H9 (cell line): ENCODE measurements at regions not wholly inside any gene's neighbourhood (a gene's known extent, or its start where the extent isn't known, plus 50 kb on each side); places are given as distances from the start of the nearest gene placed in this dataset.
"Not testable (repeated sequence)": the region's sequence is repeated elsewhere in the genome, so short reads cannot be mapped to it uniquely, and the experiment has no call there.

Source experiments
- DNase-seq: peaks from one replicate; pipeline ENCODE4 v3.0.0-alpha.2; 2017
- H2AFZ ChIP-seq: one replicate; pipeline ENCODE4 v1.6.1; 2013; ENCODE audit warnings: mild to moderate bottlenecking, low read length, control low read depth, moderate library complexity
- H2AK5ac ChIP-seq: 2 replicates; pipeline ENCODE4 v1.6.1; 2013; ENCODE audit warnings: low read length, control low read depth, mixed read lengths; ENCODE audit not compliant: insufficient read length
- H2BK120ac ChIP-seq: one replicate; pipeline ENCODE4 v1.6.1; 2013; ENCODE audit warnings: low read depth, mild to moderate bottlenecking, low read length, control low read depth, inconsistent platforms; ENCODE audit not compliant: poor library complexity, severe bottlenecking
- H2BK12ac ChIP-seq: 2 replicates; pipeline ENCODE4 v1.6.1; 2013; ENCODE audit warnings: low read length, control low read depth, mixed read lengths, low read depth; ENCODE audit not compliant: insufficient read length
- H2BK15ac ChIP-seq: 2 replicates; pipeline ENCODE4 v1.6.1; 2013; ENCODE audit warnings: low read depth, low read length, control low read depth
- H2BK20ac ChIP-seq: one replicate; pipeline ENCODE4 v1.6.1; 2013; ENCODE audit warnings: low read depth, mild to moderate bottlenecking, low read length, control low read depth, inconsistent platforms; ENCODE audit not compliant: poor library complexity, severe bottlenecking
- H2BK5ac ChIP-seq: 2 replicates; pipeline ENCODE4 v1.6.1; 2013; ENCODE audit warnings: low read length, control low read depth, mixed read lengths; ENCODE audit not compliant: insufficient read length
- H3K14ac ChIP-seq: 2 replicates; pipeline ENCODE4 v1.6.1; 2013; ENCODE audit warnings: low read length, control low read depth; ENCODE audit not compliant: insufficient read depth
- H3K18ac ChIP-seq: 2 replicates; pipeline ENCODE4 v1.6.1; 2013; ENCODE audit warnings: low read depth, mild to moderate bottlenecking, mixed read lengths, low read length, control low read depth; ENCODE audit not compliant: insufficient read length
- H3K23ac ChIP-seq: 2 replicates; pipeline ENCODE4 v1.6.1; 2013; ENCODE audit warnings: low read length, control low read depth, mixed read lengths, low read depth; ENCODE audit not compliant: insufficient read length
- H3K23me2 ChIP-seq: 2 replicates; pipeline ENCODE4 v1.6.1; 2013; ENCODE audit warnings: low read depth, mild to moderate bottlenecking, mixed read lengths, low read length, control low read depth; ENCODE audit not compliant: insufficient read length, poor library complexity, severe bottlenecking
- H3K27ac ChIP-seq: 2 replicates; pipeline ENCODE4 v1.5.1; 2013; ENCODE audit warnings: low read length, control low read depth, mixed read lengths, low read depth; ENCODE audit not compliant: insufficient read length
- H3K27me3 ChIP-seq: 2 replicates; pipeline ENCODE4 v1.6.1; 2013; ENCODE audit warnings: low read length, control low read depth, inconsistent platforms; ENCODE audit not compliant: insufficient read depth
- H3K4ac ChIP-seq: 2 replicates; pipeline ENCODE4 v1.6.1; 2013; ENCODE audit warnings: low read depth, mild to moderate bottlenecking, control low read depth, inconsistent platforms, low read length, moderate library complexity
- H3K4me1 ChIP-seq: 2 replicates; pipeline ENCODE4 v1.6.1; 2013; ENCODE audit warnings: low read length, control low read depth, inconsistent platforms; ENCODE audit not compliant: insufficient read depth
- H3K4me2 ChIP-seq: 2 replicates; pipeline ENCODE4 v1.6.1; 2013; ENCODE audit warnings: low read length, control low read depth, mixed read lengths; ENCODE audit not compliant: insufficient read length, insufficient read depth
- H3K56ac ChIP-seq: 2 replicates; pipeline ENCODE4 v1.6.1; 2013; ENCODE audit warnings: low read depth, mild to moderate bottlenecking, mixed read lengths, low read length, control low read depth; ENCODE audit not compliant: insufficient read length
- H3K79me1 ChIP-seq: 2 replicates; pipeline ENCODE4 v1.6.1; 2013; ENCODE audit warnings: low read depth, mild to moderate bottlenecking, moderate library complexity, low read length, control low read depth, inconsistent platforms; ENCODE audit not compliant: insufficient read depth, poor library complexity, severe bottlenecking
- H3K79me2 ChIP-seq: 2 replicates; pipeline ENCODE4 v1.6.1; 2013; ENCODE audit warnings: low read length, control low read depth, inconsistent platforms; ENCODE audit not compliant: insufficient read depth
- H3K9ac ChIP-seq: 2 replicates; pipeline ENCODE4 v1.6.1; 2013; ENCODE audit warnings: low read length, control low read depth, mixed read lengths; ENCODE audit not compliant: insufficient read length; ENCODE audit errors: extremely low read depth
- H3K9me3 ChIP-seq: one replicate; pipeline ENCODE4 v1.6.1; 2013; ENCODE audit warnings: low read depth, low read length, inconsistent platforms; ENCODE audit not compliant: control insufficient read depth
- H3T11ph ChIP-seq: one replicate; pipeline ENCODE4 v1.6.1; 2013; ENCODE audit warnings: mild to moderate bottlenecking, low read length, control low read depth, inconsistent platforms
- H4K20me1 ChIP-seq: one replicate; pipeline ENCODE4 v1.6.1; 2013; ENCODE audit not compliant: control insufficient read depth, insufficient read length, insufficient read depth
- H4K5ac ChIP-seq: 2 replicates; pipeline ENCODE4 v1.6.1; 2013; ENCODE audit warnings: low read depth, mild to moderate bottlenecking, mixed read lengths, low read length, control low read depth; ENCODE audit not compliant: insufficient read length
- H4K8ac ChIP-seq: replicated peaks from 2 replicates; pipeline ENCODE4 v1.6.1; 2013; ENCODE audit warnings: low read length, control low read depth, mixed read lengths, low read depth; ENCODE audit not compliant: insufficient read length
- H4K91ac ChIP-seq: 2 replicates; pipeline ENCODE4 v1.6.1; 2013; ENCODE audit warnings: low read depth, mild to moderate bottlenecking, moderate library complexity, mixed read lengths, low read length, control low read depth; ENCODE audit not compliant: insufficient read length
- H3K27ac Mint-ChIP-seq, 3 experiments: 2 replicates in 2 of 3; 3 replicates in 1 of 3; pipeline ENCODE4 v1.8.0; 2020 to 2021; ENCODE audit warnings: mixed read lengths in 3 of 3, mild to moderate bottlenecking in 1 of 3, moderate library complexity in 1 of 3
- H3K27me3 Mint-ChIP-seq: 2 replicates; pipeline ENCODE4 v1.8.0; 2021; ENCODE audit warnings: low read depth, mild to moderate bottlenecking, moderate library complexity, mixed read lengths
- H3K36me3 Mint-ChIP-seq, 3 experiments: 2 replicates in 2 of 3; 3 replicates in 1 of 3; pipeline ENCODE4 v1.8.0; 2020 to 2021; ENCODE audit warnings: low read depth in 3 of 3, mixed read lengths in 3 of 3; ENCODE audit not compliant: insufficient read depth in 1 of 3
- H3K4me1 Mint-ChIP-seq, 2 experiments: 2 replicates each; pipeline ENCODE4 v1.8.0; 2020; ENCODE audit warnings: mixed read lengths in 2 of 2
- H3K4me3 Mint-ChIP-seq, 2 experiments: 2 replicates in 1 of 2; 3 replicates in 1 of 2; pipeline ENCODE4 v1.8.0; 2020 to 2021; ENCODE audit warnings: mild to moderate bottlenecking in 2 of 2, mixed read lengths in 2 of 2, moderate library complexity in 1 of 2
- H3K9me3 Mint-ChIP-seq, 2 experiments: 2 replicates in 1 of 2; 3 replicates in 1 of 2; pipeline ENCODE4 v1.8.0; 2020; ENCODE audit warnings: mild to moderate bottlenecking in 2 of 2, mixed read lengths in 2 of 2, moderate library complexity in 1 of 2
- WGBS: extraction: QIAGEN DNeasy Blood & Tissue Kit; methylation state at CpG from one replicate; pipeline ENCODE4 v1.1.7; 2013; ENCODE audit warnings: missing lambda C conversion rate, low lambda C conversion rate, mixed read lengths; ENCODE audit not compliant: insufficient read length; ENCODE audit errors: extremely low coverage; 5-methylcytosine and 5-hydroxymethylcytosine counted together
- TF ChIP-seq, protein P1 (sequence below): fragments of 200-600 bp; sonication (generic); conservative IDR thresholded peaks from 3 replicates; pipeline ENCODE4 v1.8.0; 2021; ENCODE audit warnings: antibody characterized with exemption, mild to moderate bottlenecking

DNA sequence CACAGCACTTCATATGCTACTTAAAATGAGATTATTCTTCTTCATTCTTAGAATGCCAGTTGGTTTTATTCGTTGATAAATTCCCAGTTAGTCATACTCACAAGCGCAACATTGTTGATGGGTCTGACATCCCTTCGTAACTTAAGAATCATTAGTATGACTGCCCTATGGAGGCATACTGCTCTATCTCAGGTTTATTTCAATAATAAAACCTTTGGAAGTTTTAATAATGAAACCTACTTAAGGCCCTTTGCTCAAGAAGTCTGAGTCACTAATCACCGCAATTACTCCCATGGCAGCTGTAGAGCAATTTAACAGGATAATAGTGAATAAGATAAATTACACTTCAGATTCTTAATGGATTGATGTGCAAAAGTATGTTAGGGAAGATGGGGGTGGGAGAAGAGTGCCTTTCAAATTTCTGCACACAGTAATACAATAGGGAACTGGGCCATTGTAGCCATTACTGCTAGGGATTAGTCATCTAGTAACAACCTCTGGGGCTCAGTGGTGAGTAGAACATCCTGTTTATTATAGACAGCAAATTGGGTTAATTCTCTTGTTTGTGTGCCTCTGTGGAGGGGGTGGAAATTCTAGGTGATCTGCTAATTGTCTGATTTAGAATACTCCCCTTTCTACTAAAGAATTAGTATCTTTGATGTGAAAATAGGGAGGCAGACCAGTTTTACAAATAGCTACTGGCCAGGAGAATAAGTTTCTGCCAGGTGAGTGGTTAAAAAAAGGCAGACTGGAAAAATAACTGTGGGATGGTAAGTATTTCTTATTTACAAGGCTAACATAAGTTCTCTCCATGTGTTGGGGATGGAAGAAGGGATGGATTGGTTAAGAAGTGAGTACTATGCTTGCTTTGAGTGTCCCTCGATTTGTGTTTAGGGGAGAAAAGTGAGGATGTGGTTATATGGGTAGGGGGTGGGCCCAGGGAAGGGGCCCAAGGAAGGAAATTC lies 74.5 kb upstream of the VKORC1L1 start:
- Histone ChIP-seq H3T11ph (no peak overlapping the region), H3K4me1 (no peaks in the 10 kb centered on the region; the same call in 1 of the 2 replicates), H3K18ac (no peak overlapping the region), H3K4me2 (no peak overlapping the region), H3K27me3 (no peaks in the 10 kb centered on the region), H3K9ac (no peak overlapping the region), H2BK15ac (no peak overlapping the region), H3K4ac (no peak overlapping the region), H4K91ac (no peak overlapping the region), H4K20me1 (no peaks in the 10 kb centered on the region), H3K23me2 (no peaks in the 10 kb centered on the region), H3K79me2 (no peaks in the 10 kb centered on the region), H2BK12ac (no peak overlapping the region), H3K56ac (no peak overlapping the region), H3K14ac (no peak overlapping the region), H3K23ac (no peak overlapping the region), H3K79me1 (no peaks in the 10 kb centered on the region), H4K8ac (no peak overlapping the region), H2BK20ac (no peak overlapping the region), H3K9me3 (no peaks in the 10 kb centered on the region), H4K5ac (no peak overlapping the region), H2AFZ (no peak overlapping the region), H2BK5ac (no peak overlapping the region), H3K27ac (no peak overlapping the region), H2BK120ac (no peak overlapping the region), H2AK5ac (no peak overlapping the region)
- Mint-ChIP-seq H3K9me3 (no peaks in the 10 kb centered on the region), H3K4me1 (peaks cover 12 to 13% of the 10 kb centered on the region in 2 experiments), H3K36me3 (no peaks in the 10 kb centered on the region), H3K4me3 (no peak overlapping the region), H3K27ac (no peak overlapping the region), H3K27me3 (no peaks in the 10 kb centered on the region)
- no CpG with 5 or more reads among the region's 5 CpGs for WGBS
- TF ChIP-seq, protein P1, sequence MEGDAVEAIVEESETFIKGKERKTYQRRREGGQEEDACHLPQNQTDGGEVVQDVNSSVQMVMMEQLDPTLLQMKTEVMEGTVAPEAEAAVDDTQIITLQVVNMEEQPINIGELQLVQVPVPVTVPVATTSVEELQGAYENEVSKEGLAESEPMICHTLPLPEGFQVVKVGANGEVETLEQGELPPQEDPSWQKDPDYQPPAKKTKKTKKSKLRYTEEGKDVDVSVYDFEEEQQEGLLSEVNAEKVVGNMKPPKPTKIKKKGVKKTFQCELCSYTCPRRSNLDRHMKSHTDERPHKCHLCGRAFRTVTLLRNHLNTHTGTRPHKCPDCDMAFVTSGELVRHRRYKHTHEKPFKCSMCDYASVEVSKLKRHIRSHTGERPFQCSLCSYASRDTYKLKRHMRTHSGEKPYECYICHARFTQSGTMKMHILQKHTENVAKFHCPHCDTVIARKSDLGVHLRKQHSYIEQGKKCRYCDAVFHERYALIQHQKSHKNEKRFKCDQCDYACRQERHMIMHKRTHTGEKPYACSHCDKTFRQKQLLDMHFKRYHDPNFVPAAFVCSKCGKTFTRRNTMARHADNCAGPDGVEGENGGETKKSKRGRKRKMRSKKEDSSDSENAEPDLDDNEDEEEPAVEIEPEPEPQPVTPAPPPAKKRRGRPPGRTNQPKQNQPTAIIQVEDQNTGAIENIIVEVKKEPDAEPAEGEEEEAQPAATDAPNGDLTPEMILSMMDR: no peak
- DNase-seq: no peak

DNA sequence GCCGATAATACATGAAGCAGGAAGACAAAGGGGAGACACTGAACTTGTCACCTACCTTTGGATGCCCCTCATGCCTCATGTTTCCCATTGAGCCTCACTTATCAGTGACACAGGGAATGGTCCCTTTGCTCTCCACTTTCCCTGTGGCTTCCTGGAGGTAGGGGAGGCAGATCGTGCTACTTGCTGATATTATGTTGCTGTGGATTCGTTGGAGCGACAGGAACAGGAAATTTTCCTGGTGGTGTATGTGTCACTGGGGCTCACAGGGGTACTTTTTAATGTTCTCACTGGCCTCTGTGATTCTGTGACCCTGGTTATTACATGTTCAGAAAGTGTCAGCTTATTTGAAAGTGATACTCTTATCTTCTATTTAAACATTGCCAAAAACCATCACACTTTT lies 72.7 kb upstream of the VKORC1L1 start:
- not testable (repeated sequence) for H3K4me1 Mint-ChIP-seq, H3K23ac ChIP-seq, H3K27me3 Mint-ChIP-seq, H3K79me2 ChIP-seq, H3K4me2 ChIP-seq, DNase-seq, H3K56ac ChIP-seq, H2AK5ac ChIP-seq, H4K20me1 ChIP-seq, H3K9me3 ChIP-seq, H3K4me3 Mint-ChIP-seq, H3K4me1 ChIP-seq, H3K18ac ChIP-seq, H2BK120ac ChIP-seq, H3K9ac ChIP-seq, H3K23me2 ChIP-seq, H3T11ph ChIP-seq, H4K8ac ChIP-seq, H2BK5ac ChIP-seq, H3K79me1 ChIP-seq, H2BK20ac ChIP-seq, H3K27ac ChIP-seq, H2BK12ac ChIP-seq, H3K27me3 ChIP-seq, H3K36me3 Mint-ChIP-seq, H3K9me3 Mint-ChIP-seq, H3K27ac Mint-ChIP-seq, H2AFZ ChIP-seq, H2BK15ac ChIP-seq, H4K91ac ChIP-seq, H3K4ac ChIP-seq, H4K5ac ChIP-seq, H3K14ac ChIP-seq
- no CpG with 5 or more reads among the region's 4 CpGs for WGBS
